ENCODE measurements at regions not wholly inside any gene's neighbourhood (a gene's known extent, or its start where the extent isn't known, plus 50 kb on each side); places are given as distances from the start of the nearest gene placed in this dataset.

DNA sequence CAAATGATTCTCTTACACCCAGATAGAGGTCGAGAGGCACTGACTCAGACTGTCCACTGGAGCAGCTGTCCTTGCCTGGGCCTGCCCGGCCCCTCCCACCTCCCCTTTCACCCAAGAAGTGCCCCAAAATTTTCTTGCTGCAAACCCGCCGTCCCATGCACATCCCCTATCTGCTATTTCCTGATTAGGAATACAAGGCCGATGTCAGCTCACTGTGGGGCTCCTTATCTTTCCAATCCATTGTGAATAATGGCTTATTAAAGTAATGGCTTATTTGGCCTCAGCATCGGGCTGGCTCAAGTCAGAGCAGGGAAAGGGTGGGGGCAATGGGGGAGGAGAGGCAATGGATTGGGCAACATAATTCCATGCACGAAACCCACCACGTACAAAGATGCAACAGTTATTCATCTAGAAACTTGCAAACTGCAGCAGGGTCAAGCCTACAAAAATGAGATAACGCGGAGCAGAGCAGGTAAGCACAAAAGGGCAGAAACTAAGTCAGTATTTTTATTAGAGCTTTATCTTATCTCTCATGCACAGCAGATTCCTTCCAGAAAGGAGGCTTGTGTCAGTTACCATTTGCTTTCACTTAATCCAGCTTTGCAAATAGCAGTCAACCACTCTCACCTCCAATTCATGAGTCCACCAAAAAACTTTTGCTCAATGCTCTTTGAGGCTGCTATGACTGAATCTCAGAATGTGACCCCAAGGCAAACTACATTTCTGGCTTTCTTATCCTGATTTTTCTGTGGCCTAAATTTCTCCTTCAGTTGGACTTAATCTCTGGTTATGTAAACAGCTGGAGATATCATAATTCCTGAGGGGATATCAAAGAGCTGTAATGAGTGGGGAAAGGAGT is 138.2 kb upstream of the OSMR start:
- DNase-seq: peak; percentile 48
- H3K9me3 ChIP-seq: no peaks in the 10 kb centered on the region
- no peaks in the 10 kb centered on the region for H3K79me2 ChIP-seq (ENCODE audit: insufficient read depth)
- no peak overlapping the region for H3K9ac ChIP-seq
- H3K4me3 ChIP-seq (ENCODE audit: low read depth in 2 of 2, low read length in 1 of 2): no peak overlapping the region
- H3K36me3 ChIP-seq (replicated peaks in 1 of 2; ENCODE audit: control insufficient read depth in 1 of 2, insufficient read depth in 2 of 2, low read length in 1 of 2): no peaks in the 10 kb centered on the region
- peak overlapping the region in 1 of 2 experiments; percentile 53; a peak in 2 of 4 replicates for H3K27ac ChIP-seq (ENCODE audit: low read depth in 2 of 2, low read length in 1 of 2)
- TF ChIP-seq JUND (IDR thresholded peaks at IDR 0.05): no peak
- TF ChIP-seq TCF12 (IDR thresholded peaks at IDR 0.05): peak; percentile 5; the same call in 1 of the 2 replicates
- peak; percentile 42; the same call in 1 of the 2 replicates for TF ChIP-seq FOXJ3 (CRISPR knock-in tag; IDR thresholded peaks at IDR 0.05)
- TF ChIP-seq GATA2 (CRISPR knock-in tag; IDR thresholded peaks at IDR 0.05): peak; percentile 73
- TF ChIP-seq CHD2 (IDR thresholded peaks at IDR 0.05; ENCODE audit: low read length, partially characterized antibody): no peak
- H3K4me2 ChIP-seq: no peak overlapping the region
- H3F3A ChIP-seq (replicated peaks; ENCODE audit: insufficient read depth): no peaks in the 10 kb centered on the region
- no peak overlapping the region for H2AFZ ChIP-seq (ENCODE audit: low read depth)
- POLR2A ChIA-PET: interaction anchor here (0.6 kb wide), 1 partner anchor 151 kb away, joined by 3 read pairs; no protein-coding TSS in a partner anchor
- 58% methylated on average over 8 of the region's 10 CpGs for whole genome bisulfite sequencing (ENCODE audit: low lambda C conversion rate)
- CTCF ChIA-PET: interaction anchor here (2.4 to 3.0 kb wide), 2 partner anchors 14 to 266 kb away, joined by 5 to 7 read pairs; no protein-coding TSS in a partner anchor
- no peaks in the 10 kb centered on the region for H4K20me1 ChIP-seq (ENCODE audit: insufficient read depth)
- peaks cover 0 to 16% of the 10 kb centered on the region in 2 experiments; a peak in 2 of 4 replicates for H3K4me1 ChIP-seq (ENCODE audit: control insufficient read depth in 1 of 2, insufficient read depth in 2 of 2, low read depth in 1 of 2, low read length in 1 of 2)
- no peaks in the 10 kb centered on the region; the same call in 1 of the 2 replicates for H3K27me3 ChIP-seq (ENCODE audit: insufficient read depth)
- no peaks in the 10 kb centered on the region for H3K9me2 ChIP-seq

DNA sequence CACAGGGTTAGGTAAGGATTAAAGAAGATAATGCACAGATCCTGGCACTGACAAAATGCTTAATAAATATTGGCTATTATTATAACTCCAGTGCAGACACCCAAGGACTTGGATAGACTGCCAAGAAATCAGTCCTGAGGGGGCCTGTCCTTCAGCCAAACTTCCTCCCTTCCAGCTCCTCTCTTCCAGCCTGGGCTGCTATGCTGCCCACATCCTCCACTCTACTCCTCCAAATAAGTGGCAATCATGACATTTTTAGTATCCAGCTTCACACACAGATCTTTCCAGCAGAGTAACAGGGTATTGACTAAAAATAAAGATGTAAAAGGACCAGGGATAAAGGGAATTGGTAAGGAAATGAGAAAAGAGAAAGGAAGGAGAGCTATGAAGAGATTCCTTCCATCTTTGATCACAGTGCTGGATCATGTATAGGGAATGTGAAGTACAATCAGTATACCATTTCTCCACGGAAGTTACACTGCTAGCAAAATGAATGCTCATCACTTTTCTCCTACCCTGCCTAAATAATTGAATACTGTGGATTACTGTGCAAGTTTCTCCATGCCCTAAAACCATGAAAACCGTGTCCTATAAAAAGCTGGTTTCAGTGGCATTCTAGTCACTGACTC is 136.0 kb upstream of the OSMR start:
- POLR2A ChIA-PET: no interaction called here
- Histone ChIP-seq H3K27ac (ENCODE audit: low read depth in 2 of 2, low read length in 1 of 2) (no peak overlapping the region), H3K79me2 (ENCODE audit: insufficient read depth) (no peaks in the 10 kb centered on the region), H3K9ac (no peak overlapping the region), H4K20me1 (ENCODE audit: insufficient read depth) (no peaks in the 10 kb centered on the region), H3F3A (replicated peaks; ENCODE audit: insufficient read depth) (no peaks in the 10 kb centered on the region), H3K9me3 (no peaks in the 10 kb centered on the region), H3K36me3 (replicated peaks in 1 of 2; ENCODE audit: control insufficient read depth in 1 of 2, insufficient read depth in 2 of 2, low read length in 1 of 2) (no peaks in the 10 kb centered on the region), H3K27me3 (ENCODE audit: insufficient read depth) (no peaks in the 10 kb centered on the region), H3K4me1 (ENCODE audit: control insufficient read depth in 1 of 2, insufficient read depth in 2 of 2, low read depth in 1 of 2, low read length in 1 of 2) (peaks cover 0 to 16% of the 10 kb centered on the region in 2 experiments; a peak in 2 of 4 replicates), H3K4me2 (no peak overlapping the region), H2AFZ (ENCODE audit: low read depth) (no peak overlapping the region), H3K4me3 (ENCODE audit: low read depth in 2 of 2, low read length in 1 of 2) (no peak overlapping the region), H3K9me2 (no peaks in the 10 kb centered on the region)
- CTCF ChIA-PET: interaction anchor here (1.0 to 1.2 kb wide), 4 partner anchors 14 to 268 kb away, joined by 3 to 4 read pairs (median 4); no protein-coding TSS in a partner anchor
- DNase-seq: no peak
- WGBS (ENCODE audit: low lambda C conversion rate): 33% methylated on average over 2 of the region's 2 CpGs
- TF ChIP-seq FOSL2 (IDR thresholded peaks at IDR 0.05; ENCODE audit: borderline replicate concordance, low read depth) (no peak), NRF1 (IDR thresholded peaks at IDR 0.05; ENCODE audit: low read depth, low read length) (no peak), SIN3A (IDR thresholded peaks at IDR 0.05; ENCODE audit: borderline replicate concordance, low read depth, low read length) (no peak), TAF1 (IDR thresholded peaks at IDR 0.05; ENCODE audit: borderline replicate concordance, low read depth, low read length) (no peak), JUND (IDR thresholded peaks at IDR 0.05) (no peak), MXI1 (IDR thresholded peaks at IDR 0.05; ENCODE audit: low read depth, low read length) (no peak), TEAD4 (IDR thresholded peaks at IDR 0.05; ENCODE audit: borderline replicate concordance, insufficient read depth) (no peak), POLR2AphosphoS5 (IDR thresholded peaks at IDR 0.05; ENCODE audit: low read depth, low read length) (no peak), FOXJ3 (CRISPR knock-in tag; IDR thresholded peaks at IDR 0.05) (no peak), GATA2 (CRISPR knock-in tag; IDR thresholded peaks at IDR 0.05) (no peak)
- TF ChIP-seq, protein P1, sequence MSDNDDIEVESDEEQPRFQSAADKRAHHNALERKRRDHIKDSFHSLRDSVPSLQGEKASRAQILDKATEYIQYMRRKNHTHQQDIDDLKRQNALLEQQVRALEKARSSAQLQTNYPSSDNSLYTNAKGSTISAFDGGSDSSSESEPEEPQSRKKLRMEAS (IDR thresholded peaks at IDR 0.05; ENCODE audit: low read depth): no peak
- TF ChIP-seq, protein P2, sequence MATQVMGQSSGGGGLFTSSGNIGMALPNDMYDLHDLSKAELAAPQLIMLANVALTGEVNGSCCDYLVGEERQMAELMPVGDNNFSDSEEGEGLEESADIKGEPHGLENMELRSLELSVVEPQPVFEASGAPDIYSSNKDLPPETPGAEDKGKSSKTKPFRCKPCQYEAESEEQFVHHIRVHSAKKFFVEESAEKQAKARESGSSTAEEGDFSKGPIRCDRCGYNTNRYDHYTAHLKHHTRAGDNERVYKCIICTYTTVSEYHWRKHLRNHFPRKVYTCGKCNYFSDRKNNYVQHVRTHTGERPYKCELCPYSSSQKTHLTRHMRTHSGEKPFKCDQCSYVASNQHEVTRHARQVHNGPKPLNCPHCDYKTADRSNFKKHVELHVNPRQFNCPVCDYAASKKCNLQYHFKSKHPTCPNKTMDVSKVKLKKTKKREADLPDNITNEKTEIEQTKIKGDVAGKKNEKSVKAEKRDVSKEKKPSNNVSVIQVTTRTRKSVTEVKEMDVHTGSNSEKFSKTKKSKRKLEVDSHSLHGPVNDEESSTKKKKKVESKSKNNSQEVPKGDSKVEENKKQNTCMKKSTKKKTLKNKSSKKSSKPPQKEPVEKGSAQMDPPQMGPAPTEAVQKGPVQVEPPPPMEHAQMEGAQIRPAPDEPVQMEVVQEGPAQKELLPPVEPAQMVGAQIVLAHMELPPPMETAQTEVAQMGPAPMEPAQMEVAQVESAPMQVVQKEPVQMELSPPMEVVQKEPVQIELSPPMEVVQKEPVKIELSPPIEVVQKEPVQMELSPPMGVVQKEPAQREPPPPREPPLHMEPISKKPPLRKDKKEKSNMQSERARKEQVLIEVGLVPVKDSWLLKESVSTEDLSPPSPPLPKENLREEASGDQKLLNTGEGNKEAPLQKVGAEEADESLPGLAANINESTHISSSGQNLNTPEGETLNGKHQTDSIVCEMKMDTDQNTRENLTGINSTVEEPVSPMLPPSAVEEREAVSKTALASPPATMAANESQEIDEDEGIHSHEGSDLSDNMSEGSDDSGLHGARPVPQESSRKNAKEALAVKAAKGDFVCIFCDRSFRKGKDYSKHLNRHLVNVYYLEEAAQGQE (IDR thresholded peaks at IDR 0.05; ENCODE audit: low read depth, low read length): no peak
- TF ChIP-seq, protein P3, sequence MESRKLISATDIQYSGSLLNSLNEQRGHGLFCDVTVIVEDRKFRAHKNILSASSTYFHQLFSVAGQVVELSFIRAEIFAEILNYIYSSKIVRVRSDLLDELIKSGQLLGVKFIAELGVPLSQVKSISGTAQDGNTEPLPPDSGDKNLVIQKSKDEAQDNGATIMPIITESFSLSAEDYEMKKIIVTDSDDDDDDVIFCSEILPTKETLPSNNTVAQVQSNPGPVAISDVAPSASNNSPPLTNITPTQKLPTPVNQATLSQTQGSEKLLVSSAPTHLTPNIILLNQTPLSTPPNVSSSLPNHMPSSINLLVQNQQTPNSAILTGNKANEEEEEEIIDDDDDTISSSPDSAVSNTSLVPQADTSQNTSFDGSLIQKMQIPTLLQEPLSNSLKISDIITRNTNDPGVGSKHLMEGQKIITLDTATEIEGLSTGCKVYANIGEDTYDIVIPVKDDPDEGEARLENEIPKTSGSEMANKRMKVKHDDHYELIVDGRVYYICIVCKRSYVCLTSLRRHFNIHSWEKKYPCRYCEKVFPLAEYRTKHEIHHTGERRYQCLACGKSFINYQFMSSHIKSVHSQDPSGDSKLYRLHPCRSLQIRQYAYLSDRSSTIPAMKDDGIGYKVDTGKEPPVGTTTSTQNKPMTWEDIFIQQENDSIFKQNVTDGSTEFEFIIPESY (IDR thresholded peaks at IDR 0.05; ENCODE audit: borderline replicate concordance, low read depth): no peak
- TF ChIP-seq, protein P4, sequence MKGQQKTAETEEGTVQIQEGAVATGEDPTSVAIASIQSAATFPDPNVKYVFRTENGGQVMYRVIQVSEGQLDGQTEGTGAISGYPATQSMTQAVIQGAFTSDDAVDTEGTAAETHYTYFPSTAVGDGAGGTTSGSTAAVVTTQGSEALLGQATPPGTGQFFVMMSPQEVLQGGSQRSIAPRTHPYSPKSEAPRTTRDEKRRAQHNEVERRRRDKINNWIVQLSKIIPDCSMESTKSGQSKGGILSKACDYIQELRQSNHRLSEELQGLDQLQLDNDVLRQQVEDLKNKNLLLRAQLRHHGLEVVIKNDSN (IDR thresholded peaks at IDR 0.05; ENCODE audit: borderline replicate concordance, low read depth): no peak
- TF ChIP-seq, protein P5, sequence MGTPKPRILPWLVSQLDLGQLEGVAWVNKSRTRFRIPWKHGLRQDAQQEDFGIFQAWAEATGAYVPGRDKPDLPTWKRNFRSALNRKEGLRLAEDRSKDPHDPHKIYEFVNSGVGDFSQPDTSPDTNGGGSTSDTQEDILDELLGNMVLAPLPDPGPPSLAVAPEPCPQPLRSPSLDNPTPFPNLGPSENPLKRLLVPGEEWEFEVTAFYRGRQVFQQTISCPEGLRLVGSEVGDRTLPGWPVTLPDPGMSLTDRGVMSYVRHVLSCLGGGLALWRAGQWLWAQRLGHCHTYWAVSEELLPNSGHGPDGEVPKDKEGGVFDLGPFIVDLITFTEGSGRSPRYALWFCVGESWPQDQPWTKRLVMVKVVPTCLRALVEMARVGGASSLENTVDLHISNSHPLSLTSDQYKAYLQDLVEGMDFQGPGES (IDR thresholded peaks at IDR 0.05; ENCODE audit: low read depth, low read length): no peak

Data from SK-N-SH (cell line).